ENCODE measurements at regions not wholly inside any gene's neighbourhood (a gene's known extent, or its start where the extent isn't known, plus 50 kb on each side); places are given as distances from the start of the nearest gene placed in this dataset.

- no peak for TF ChIP-seq POLR2AphosphoS5 (IDR thresholded peaks at IDR 0.05; ENCODE audit: low read depth, low read length)
- TF ChIP-seq POLR2A (IDR thresholded peaks at IDR 0.05; ENCODE audit: low read depth, low read length) = no peak
These were observed 559.4 kb downstream of the PLPP3 start for GRCh38 chr1:56019922-56020321.
